ENCODE measurements at regions not wholly inside any gene's neighbourhood (a gene's known extent, or its start where the extent isn't known, plus 50 kb on each side); places are given as distances from the start of the nearest gene placed in this dataset.

DNA sequence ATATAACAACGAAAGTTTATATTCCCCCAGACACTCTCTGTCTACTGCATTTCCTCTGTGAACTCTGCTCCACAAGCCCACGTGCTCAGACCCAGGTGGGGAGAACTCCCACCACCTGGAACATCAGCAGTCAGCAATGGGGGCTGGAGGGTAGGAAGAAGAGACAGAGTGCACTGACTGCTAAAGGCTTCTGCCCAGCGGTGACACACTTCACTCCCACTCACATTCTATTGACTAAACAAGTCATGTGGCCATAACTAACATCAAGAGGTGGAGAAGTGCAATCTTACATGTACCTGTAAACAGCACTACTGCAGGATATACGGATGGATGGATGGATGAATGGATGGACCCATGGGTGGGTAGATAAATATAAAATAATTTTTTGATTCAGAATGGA lies 122.2 kb downstream of the MPP7 start:
- TF ChIP-seq CTCF (IDR thresholded peaks at IDR 0.05) (no peak), POLR2A (IDR thresholded peaks at IDR 0.05) (no peak), POLR2AphosphoS5 (IDR thresholded peaks at IDR 0.05) (no peak), EP300 (IDR thresholded peaks at IDR 0.05) (no peak)
